ENCODE measurements at regions not wholly inside any gene's neighbourhood (a gene's known extent, or its start where the extent isn't known, plus 50 kb on each side); places are given as distances from the start of the nearest gene placed in this dataset.

GRCh38 chr12:42794806-42795205, 205.3 kb upstream of the PRICKLE1 start:
- no peak for TF ChIP-seq CTCF (conservative IDR thresholded peaks at IDR 0.05; ENCODE audit: low read depth, low read length)
- DNase-seq (ENCODE audit: low read depth): no peak
- no peak overlapping the region for H3K4me3 ChIP-seq (ENCODE audit: low read length)

GRCh38 chr12:42793166-42793565, 203.6 kb upstream of the PRICKLE1 start:
- TF ChIP-seq CTCF (conservative IDR thresholded peaks at IDR 0.05; ENCODE audit: low read depth, low read length): no peak
- no peak overlapping the region for H3K4me3 ChIP-seq (ENCODE audit: low read length)
- no peak for DNase-seq (ENCODE audit: low read depth)

- no peak for DNase-seq (ENCODE audit: low read depth)
- TF ChIP-seq CTCF (conservative IDR thresholded peaks at IDR 0.05; ENCODE audit: low read depth, low read length): peak; percentile 19
- H3K4me3 ChIP-seq (ENCODE audit: low read length): no peak overlapping the region
These were observed 202.7 kb upstream of the PRICKLE1 start for GRCh38 chr12:42792265-42792664.

GRCh38 chr12:42791399-42791798, 201.9 kb upstream of the PRICKLE1 start:
- no peak for DNase-seq (ENCODE audit: low read depth)
- no peak overlapping the region for H3K4me3 ChIP-seq (ENCODE audit: low read length)
- TF ChIP-seq CTCF (conservative IDR thresholded peaks at IDR 0.05; ENCODE audit: low read depth, low read length): no peak

GRCh38 chr12:42790761-42791151, 201.2 kb upstream of the PRICKLE1 start:
- H3K4me3 ChIP-seq (ENCODE audit: low read length): no peak overlapping the region
- TF ChIP-seq CTCF (conservative IDR thresholded peaks at IDR 0.05; ENCODE audit: low read depth, low read length): no peak
- peak; percentile 89 for DNase-seq (ENCODE audit: low read depth)

- no peak overlapping the region for H3K4me3 ChIP-seq (ENCODE audit: low read length)
- DNase-seq (ENCODE audit: low read depth): no peak
- TF ChIP-seq CTCF (conservative IDR thresholded peaks at IDR 0.05; ENCODE audit: low read depth, low read length): no peak
These were observed 200.5 kb upstream of the PRICKLE1 start for GRCh38 chr12:42789808-42790760.

All from retinal pigment epithelial cell (primary cell).